ENCODE measurements at regions not wholly inside any gene's neighbourhood (a gene's known extent, or its start where the extent isn't known, plus 50 kb on each side); places are given as distances from the start of the nearest gene placed in this dataset.

DNA sequence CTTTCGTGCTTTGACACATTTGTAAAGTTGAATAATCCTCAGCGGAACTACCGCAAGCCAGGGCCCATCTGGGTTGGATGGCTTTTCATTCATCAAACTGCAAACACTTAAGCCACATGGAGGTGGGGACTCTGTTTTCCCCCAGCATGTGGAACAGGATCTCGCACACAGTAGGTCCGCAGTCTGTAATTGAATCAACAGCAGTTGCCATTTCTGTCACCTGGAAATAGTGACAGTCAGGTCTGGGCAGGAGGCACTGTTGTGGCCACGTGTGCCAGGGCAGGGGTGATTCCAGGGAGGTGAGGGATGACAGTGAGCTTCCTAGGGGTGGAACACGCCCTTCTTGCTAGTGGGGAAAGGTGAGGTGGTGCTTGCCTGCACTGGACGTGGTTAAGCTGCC lies 50.7 kb upstream of the ANO1 start:
- DNase-seq (ENCODE audit: insufficient read length, low spot score) (no peak), FAIRE-seq (no peak)
- no peak for TF ChIP-seq POLR2A (IDR thresholded peaks at IDR 0.05; ENCODE audit: low read depth, low read length)

GRCh38 chr11:70028147-70028855 lies 49.8 kb upstream of the ANO1 start:
- DNase-seq (ENCODE audit: insufficient read length, low spot score) (no peak), FAIRE-seq (no peak)
- TF ChIP-seq POLR2A (IDR thresholded peaks at IDR 0.05; ENCODE audit: low read depth, low read length): no peak
